ENCODE measurements at regions not wholly inside any gene's neighbourhood (a gene's known extent, or its start where the extent isn't known, plus 50 kb on each side); places are given as distances from the start of the nearest gene placed in this dataset.
A peak's percentile ranks its signal among the peaks of the same experiment; 100 is the strongest.

DNA sequence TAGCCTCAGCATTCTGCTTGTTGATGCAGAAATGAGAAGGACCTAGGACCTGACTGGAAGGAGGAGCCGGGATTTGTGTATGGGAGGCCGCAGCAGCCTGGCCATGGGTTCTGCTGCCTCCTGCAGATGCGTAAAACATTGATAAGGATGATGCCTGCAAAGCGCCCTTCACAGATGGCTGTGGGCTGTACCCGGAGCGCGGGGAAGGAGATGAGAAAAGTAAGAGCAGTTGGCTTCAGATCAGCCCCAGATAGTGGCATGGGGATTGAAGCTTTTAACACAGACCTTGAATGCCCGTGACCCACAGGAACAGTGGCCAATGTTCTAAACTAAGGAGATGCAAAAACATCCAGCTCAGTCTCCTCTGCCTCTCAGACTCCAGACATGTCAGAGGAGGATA lies 136.4 kb upstream of the KCNG1 start:
- TF ChIP-seq CTCF (IDR thresholded peaks at IDR 0.05), result no peak
- no peak for TF ChIP-seq EP300 (IDR thresholded peaks at IDR 0.05)
- no peak for TF ChIP-seq POLR2A (IDR thresholded peaks at IDR 0.05)
- TF ChIP-seq POLR2AphosphoS5 (IDR thresholded peaks at IDR 0.05), result no peak
- intact Hi-C loops (cut with DNase I; ENCODE audit: low total_unique reads), result no loop called here
- Histone ChIP-seq H3K9me3 (no peaks in the 10 kb centered on the region), H3K27me3 (peaks cover 0 to 67% (median 15%) of the 10 kb centered on the region in 3 donors), H3K4me3 (no peak overlapping the region), H3K36me3 (no peaks in the 10 kb centered on the region), H3K27ac (no peak overlapping the region), H3K4me1 (peaks cover 0 to 8% (median 5%) of the 10 kb centered on the region in 4 donors)
- no peak for DNase-seq
- WGBS, 5 donors, result 69 to 77% (median 75%) methylated on average over 8 of the region's 8 CpGs

DNA sequence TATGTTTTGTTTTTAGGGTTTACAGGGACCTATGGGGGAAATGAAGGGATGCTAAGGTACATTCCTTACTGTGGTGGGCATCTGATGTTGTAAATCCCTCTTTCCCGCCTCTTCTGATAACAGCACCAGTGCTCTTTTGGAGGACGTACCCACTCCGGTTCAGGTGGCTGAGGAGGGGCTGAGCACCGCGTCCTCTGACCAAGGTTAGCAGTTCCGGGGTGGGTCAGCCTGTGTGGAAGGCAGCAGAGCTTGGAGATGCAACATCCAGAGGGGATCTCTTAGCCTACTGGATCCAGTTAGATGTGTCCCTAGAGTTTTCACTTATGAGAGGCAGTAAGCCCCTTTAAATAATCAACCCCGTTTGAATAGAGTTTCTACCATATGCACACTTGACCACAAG lies 135.3 kb upstream of the KCNG1 start:
- intact Hi-C loops (cut with DNase I; ENCODE audit: low total_unique reads), result no loop called here
- no peak for TF ChIP-seq CTCF (IDR thresholded peaks at IDR 0.05)
- no peak for TF ChIP-seq POLR2AphosphoS5 (IDR thresholded peaks at IDR 0.05)
- TF ChIP-seq EP300 (IDR thresholded peaks at IDR 0.05), result no peak
- no peak for TF ChIP-seq POLR2A (IDR thresholded peaks at IDR 0.05)
- Histone ChIP-seq H3K27me3 (peaks cover 0 to 66% (median 15%) of the 10 kb centered on the region in 3 donors), H3K4me1 (peaks cover 0 to 8% (median 5%) of the 10 kb centered on the region in 4 donors), H3K4me3 (no peak overlapping the region), H3K36me3 (no peaks in the 10 kb centered on the region), H3K9me3 (no peaks in the 10 kb centered on the region), H3K27ac (no peak overlapping the region)
- DNase-seq, result no peak
- 74 to 82% (median 77%) methylated on average over 6 to 7 of the region's 7 CpGs for WGBS, 5 donors

DNA sequence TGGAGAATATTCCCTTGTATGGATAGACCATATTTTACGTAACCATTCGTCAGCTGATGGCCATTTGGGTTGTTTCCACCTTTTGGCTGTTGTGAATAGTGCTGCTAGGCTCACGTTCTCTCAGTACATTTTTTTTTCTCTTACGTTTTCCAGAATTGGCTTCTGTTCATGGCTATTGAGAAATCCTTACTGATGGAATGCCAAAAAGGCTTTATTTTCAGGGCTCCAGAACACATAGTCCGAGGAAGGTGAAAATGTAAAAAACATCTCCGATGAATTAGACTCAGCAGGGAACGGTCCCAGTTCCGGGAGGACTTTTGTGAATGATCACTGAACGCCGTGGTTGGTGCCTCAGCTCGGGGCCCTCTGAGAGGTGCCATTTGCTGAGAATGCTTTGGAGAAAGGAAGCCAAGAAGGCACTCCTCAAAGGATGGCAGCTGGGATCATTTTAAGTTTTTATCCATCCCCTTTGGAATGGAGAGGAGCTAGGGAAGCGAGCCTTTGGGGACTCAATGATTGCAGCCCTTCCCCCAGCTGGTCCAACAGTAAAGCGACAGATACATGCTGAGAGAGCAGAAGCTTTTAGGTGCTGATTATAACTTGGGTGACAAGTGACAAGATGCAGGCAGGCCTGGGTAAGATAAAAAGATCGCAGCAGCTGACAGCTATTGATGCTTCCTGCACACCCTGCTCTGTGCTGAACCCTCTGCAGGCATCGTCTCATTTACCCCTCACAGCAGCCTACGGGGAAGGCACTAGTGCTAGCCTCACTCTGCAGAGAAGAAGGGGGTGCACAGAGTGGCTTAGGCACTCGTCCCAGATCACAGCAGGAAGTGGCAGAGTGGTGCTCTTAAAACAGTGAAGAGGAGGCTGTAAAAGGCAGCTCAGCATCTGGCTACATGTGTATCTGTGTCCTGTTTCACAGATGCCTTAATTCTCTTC lies 133.4 kb upstream of the KCNG1 start:
- TF ChIP-seq CTCF (IDR thresholded peaks at IDR 0.05) (no peak), POLR2AphosphoS5 (IDR thresholded peaks at IDR 0.05) (peak in 2 of 3 donors; percentile 21 to 72)
- WGBS, 5 donors, result 43 to 61% (median 52%) methylated on average over 17 of the region's 17 CpGs
- intact Hi-C loops (cut with DNase I; ENCODE audit: low total_unique reads), result no loop called here
- Histone ChIP-seq H3K4me1 (peaks cover 0 to 8% (median 5%) of the 10 kb centered on the region in 4 donors), H3K27me3 (peaks cover 0 to 51% (median 10%) of the 10 kb centered on the region in 3 donors), H3K4me3 (no peak overlapping the region), H3K27ac (peak overlapping the region in 2 of 5 donors; percentile 55 to 76), H3K9me3 (no peaks in the 10 kb centered on the region), H3K36me3 (no peaks in the 10 kb centered on the region)
- peak in 1 of 2 donors; percentile 41 for DNase-seq

DNA sequence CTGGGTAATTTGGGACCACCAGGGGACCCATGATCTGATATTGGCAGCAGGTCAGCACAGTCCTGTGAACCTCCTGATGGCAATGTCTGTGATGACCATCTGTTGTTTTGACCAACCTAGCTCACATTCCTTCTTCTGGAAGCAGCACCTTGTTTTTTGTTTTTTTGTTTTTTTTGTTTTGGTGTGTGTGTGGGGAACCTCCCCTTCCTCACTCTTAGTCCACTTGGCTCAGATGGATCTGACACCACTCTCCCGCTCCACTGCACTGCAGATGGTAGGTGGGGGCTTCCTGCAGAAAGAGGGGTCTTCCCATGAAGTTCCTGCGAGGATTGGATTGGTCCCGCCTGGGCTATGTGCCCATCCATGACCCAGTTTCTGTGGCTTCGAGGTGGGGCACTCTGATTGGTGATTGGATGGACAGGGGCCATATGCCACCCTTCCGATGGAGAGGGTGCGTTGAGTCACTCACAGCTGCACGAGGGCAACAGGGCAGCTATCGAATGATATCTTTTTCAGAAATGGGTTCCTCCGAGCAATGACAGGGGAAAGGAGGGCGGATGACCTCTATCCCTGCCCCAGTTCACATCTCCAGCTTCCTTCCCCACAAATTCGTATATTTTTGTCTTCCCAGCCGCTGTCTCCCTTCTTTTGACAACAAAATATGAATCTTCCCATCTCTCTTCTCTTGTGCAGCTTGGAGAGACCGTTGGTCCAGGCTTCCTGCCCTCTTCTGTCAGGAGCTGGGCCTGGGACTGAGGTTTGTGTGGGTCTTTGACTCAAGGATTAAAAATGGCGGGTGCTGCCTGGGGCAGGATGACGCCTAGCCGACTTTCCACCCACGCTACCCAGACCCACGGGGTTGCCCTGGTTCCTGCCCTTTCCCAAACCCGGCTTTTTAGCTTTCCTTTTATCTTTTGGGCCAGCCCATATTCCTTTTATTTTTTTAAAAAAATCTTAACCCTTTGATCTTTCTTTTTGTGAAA lies 132.1 kb upstream of the KCNG1 start:
- no peak for DNase-seq
- no peak overlapping the region for H3K4me3 ChIP-seq
- 80 to 86% (median 84%) methylated on average over 19 of the region's 19 CpGs for WGBS, 5 donors
- peaks cover 0 to 8% (median 5%) of the 10 kb centered on the region in 4 donors for H3K4me1 ChIP-seq
- intact Hi-C loops (cut with DNase I; ENCODE audit: low total_unique reads), result no loop called here
- no peak for TF ChIP-seq POLR2A (IDR thresholded peaks at IDR 0.05)
- TF ChIP-seq EP300 (IDR thresholded peaks at IDR 0.05), result no peak
- TF ChIP-seq POLR2AphosphoS5 (IDR thresholded peaks at IDR 0.05), result no peak
- no peak for TF ChIP-seq CTCF (IDR thresholded peaks at IDR 0.05)
- H3K36me3 ChIP-seq, result no peaks in the 10 kb centered on the region
- H3K27ac ChIP-seq, result peak overlapping the region in 1 of 5 donors; percentile 76
- no peaks in the 10 kb centered on the region for H3K9me3 ChIP-seq
- peaks cover 0 to 38% (median 2%) of the 10 kb centered on the region in 3 donors for H3K27me3 ChIP-seq

Measured in stomach (tissue), 8 donors.